ENCODE measurements at regions not wholly inside any gene's neighbourhood (a gene's known extent, or its start where the extent isn't known, plus 50 kb on each side); places are given as distances from the start of the nearest gene placed in this dataset.
"Not testable (repeated sequence)": the region's sequence is repeated elsewhere in the genome, so short reads cannot be mapped to it uniquely, and the experiment has no call there.

DNA sequence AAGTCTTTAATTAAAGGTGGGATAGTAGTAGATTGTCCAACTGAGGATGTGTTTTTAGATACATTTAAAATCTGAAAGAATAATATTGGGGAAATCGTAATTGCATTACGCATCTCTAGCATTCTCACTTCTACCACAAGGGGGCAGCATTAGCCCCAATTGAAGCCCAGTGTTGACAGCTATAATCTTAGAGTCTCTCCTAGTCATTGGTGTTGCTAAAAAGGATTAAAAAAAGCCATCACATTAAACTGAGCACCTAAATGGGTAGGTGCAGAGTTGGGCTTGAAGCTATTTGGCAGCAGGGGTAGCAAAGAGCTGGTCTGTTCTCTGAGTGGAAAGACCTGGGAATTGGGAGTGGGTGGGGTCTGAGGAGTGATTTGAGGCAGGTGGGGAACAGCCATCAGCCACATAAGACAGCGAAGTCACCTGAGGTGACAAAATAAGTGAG, 177.2 kb downstream of the OSTF1 start:
- Mint-ChIP-seq H3K27ac (peak overlapping the region in 1 of 2 donors; percentile 36), H3K4me3 (no peak overlapping the region), H3K36me3 (peaks cover 2% of the 10 kb centered on the region), H3K4me1 (peaks cover 4 to 7% of the 10 kb centered on the region in 2 donors), H3K27me3 (ENCODE audit: low read depth in 2 of 2) (no peaks in the 10 kb centered on the region), H3K9me3 (no peaks in the 10 kb centered on the region)
- H3K4me3 ChIP-seq (ENCODE audit: low read length): no peak overlapping the region
- WGBS (ENCODE audit: insufficient coverage): 90% methylated on average over 1 of the region's 3 CpGs
- H3K27me3 ChIP-seq (ENCODE audit: control insufficient read depth, insufficient read depth, low read length): no peaks in the 10 kb centered on the region
- intact Hi-C loops (cut with micrococcal nuclease): loop anchor here (5.0 to 10.0 kb wide), 2 partner anchors 599 to 1437 kb away; no protein-coding TSS in a partner anchor
- peak; percentile 95 for TF ChIP-seq CTCF (IDR thresholded peaks at IDR 0.05)
- ATAC-seq: peak; percentile 68 to 75 (median 71)
- H3K27ac ChIP-seq (ENCODE audit: low read length): no peak overlapping the region
- H3K9me3 ChIP-seq (ENCODE audit: control insufficient read depth, insufficient read depth, low read length): no peaks in the 10 kb centered on the region
- no peaks in the 10 kb centered on the region for H3K36me3 ChIP-seq (ENCODE audit: control insufficient read depth, insufficient read depth, low read length)
- H3K4me1 ChIP-seq (ENCODE audit: control insufficient read depth, insufficient read depth, low read length): no peaks in the 10 kb centered on the region
- peak in 1 of 2 donors; percentile 72 for DNase-seq

DNA sequence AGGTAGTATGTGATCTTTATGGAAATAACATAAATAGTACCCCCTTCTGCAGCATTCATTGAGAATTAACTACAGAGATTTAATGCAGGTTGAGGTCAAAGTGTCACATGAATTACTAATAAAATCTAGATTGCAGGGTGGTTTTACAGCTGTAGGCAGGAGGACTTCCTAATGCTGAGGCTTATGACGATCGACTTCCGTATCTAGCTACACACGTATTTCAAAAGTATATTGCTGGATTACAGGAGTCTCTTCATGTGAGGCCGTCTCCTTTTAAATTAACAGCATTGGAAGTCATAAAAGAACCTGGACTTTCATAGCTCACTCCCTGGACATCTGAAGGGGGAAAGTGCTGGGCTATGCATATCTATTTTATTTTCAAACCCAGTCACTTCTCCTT, 180.9 kb downstream of the OSTF1 start:
- DNase-seq: no peak
- Histone ChIP-seq H3K4me1 (ENCODE audit: control insufficient read depth, insufficient read depth, low read length) (no peaks in the 10 kb centered on the region), H3K27ac (ENCODE audit: low read length) (no peak overlapping the region), H3K27me3 (ENCODE audit: control insufficient read depth, insufficient read depth, low read length) (no peaks in the 10 kb centered on the region), H3K9me3 (ENCODE audit: control insufficient read depth, insufficient read depth, low read length) (peaks cover 5% of the 10 kb centered on the region), H3K4me3 (ENCODE audit: low read length) (no peak overlapping the region), H3K36me3 (ENCODE audit: control insufficient read depth, insufficient read depth, low read length) (no peaks in the 10 kb centered on the region)
- Mint-ChIP-seq H3K27ac (no peak overlapping the region), H3K4me3 (no peak overlapping the region), H3K36me3 (peaks cover 11% of the 10 kb centered on the region), H3K4me1 (peaks cover 0 to 5% of the 10 kb centered on the region in 2 donors), H3K27me3 (ENCODE audit: low read depth in 2 of 2) (no peaks in the 10 kb centered on the region), H3K9me3 (peaks cover 4 to 10% of the 10 kb centered on the region in 2 donors)
- intact Hi-C loops (cut with micrococcal nuclease): loop anchor here (5.0 to 10.0 kb wide), 2 partner anchors 596 to 1433 kb away; no protein-coding TSS in a partner anchor
- 86% methylated on average over 5 of the region's 5 CpGs for WGBS (ENCODE audit: insufficient coverage)
- ATAC-seq: no peak
- no peak for TF ChIP-seq CTCF (IDR thresholded peaks at IDR 0.05)

DNA sequence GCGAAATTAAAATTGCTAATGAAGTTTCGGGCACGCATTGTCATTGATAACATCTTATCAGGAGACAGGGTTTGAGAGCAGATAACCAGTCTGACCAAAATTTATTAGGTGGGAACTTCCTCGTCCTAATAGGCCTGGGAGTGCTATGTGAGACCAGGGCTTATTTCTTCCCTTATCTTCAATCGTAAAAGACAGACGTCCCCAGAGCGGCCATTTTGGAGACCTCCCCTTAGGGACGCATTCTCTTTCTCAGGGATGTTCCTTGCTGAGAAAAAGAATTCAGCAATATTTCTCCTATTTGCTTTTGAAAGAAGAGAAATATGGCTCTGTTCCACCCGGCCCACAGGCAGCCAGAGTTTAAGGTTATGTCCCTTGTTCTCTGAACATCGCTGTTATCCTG, 184.7 kb downstream of the OSTF1 start:
- H3K9me3 ChIP-seq (ENCODE audit: control insufficient read depth, insufficient read depth, low read length); H3K4me3 ChIP-seq (ENCODE audit: low read length); H3K4me1 Mint-ChIP-seq; DNase-seq; H3K4me1 ChIP-seq (ENCODE audit: control insufficient read depth, insufficient read depth, low read length); H3K27me3 ChIP-seq (ENCODE audit: control insufficient read depth, insufficient read depth, low read length); intact Hi-C loops (cut with micrococcal nuclease); H3K4me3 Mint-ChIP-seq; ATAC-seq; H3K27ac ChIP-seq (ENCODE audit: low read length); H3K27ac Mint-ChIP-seq; H3K36me3 ChIP-seq (ENCODE audit: control insufficient read depth, insufficient read depth, low read length); H3K27me3 Mint-ChIP-seq (ENCODE audit: low read depth in 2 of 2): not testable (repeated sequence)
- peaks cover 11% of the 10 kb centered on the region for H3K36me3 Mint-ChIP-seq
- 93% methylated on average over 7 of the region's 10 CpGs for WGBS (ENCODE audit: insufficient coverage)
- peaks cover 4 to 10% of the 10 kb centered on the region in 2 donors for H3K9me3 Mint-ChIP-seq

- H3K27ac Mint-ChIP-seq: no peak overlapping the region
- no peaks in the 10 kb centered on the region for H3K27me3 Mint-ChIP-seq (ENCODE audit: low read depth in 2 of 2)
- peaks cover 0 to 4% of the 10 kb centered on the region in 2 donors for H3K4me1 Mint-ChIP-seq
Measured at GRCh38 chr9:75274781-75275180, 186.5 kb downstream of the OSTF1 start.

More at GRCh38 chr9:75274781-75275180, 186.5 kb downstream of the OSTF1 start:
- intact Hi-C loops (cut with micrococcal nuclease): no loop called here
- Mint-ChIP-seq H3K9me3 (peaks cover 4 to 10% of the 10 kb centered on the region in 2 donors), H3K4me3 (no peak overlapping the region), H3K36me3 (peaks cover 11% of the 10 kb centered on the region)
- Histone ChIP-seq H3K27ac (ENCODE audit: low read length) (no peak overlapping the region), H3K36me3 (ENCODE audit: control insufficient read depth, insufficient read depth, low read length) (no peaks in the 10 kb centered on the region), H3K4me1 (ENCODE audit: control insufficient read depth, insufficient read depth, low read length) (no peaks in the 10 kb centered on the region), H3K4me3 (ENCODE audit: low read length) (no peak overlapping the region), H3K9me3 (ENCODE audit: control insufficient read depth, insufficient read depth, low read length) (peaks cover 5% of the 10 kb centered on the region), H3K27me3 (ENCODE audit: control insufficient read depth, insufficient read depth, low read length) (no peaks in the 10 kb centered on the region)
- ATAC-seq: no peak
- no peak for DNase-seq
- TF ChIP-seq CTCF (IDR thresholded peaks at IDR 0.05): no peak

All from natural killer cell (primary cell).